ENCODE measurements at regions not wholly inside any gene's neighbourhood (a gene's known extent, or its start where the extent isn't known, plus 50 kb on each side); places are given as distances from the start of the nearest gene placed in this dataset.
"Not testable (repeated sequence)": the region's sequence is repeated elsewhere in the genome, so short reads cannot be mapped to it uniquely, and the experiment has no call there.

- DNase-seq (ENCODE audit: low read depth, low spot score), result no peak
- in situ Hi-C loops (cut with HindIII; ENCODE audit: low sequenced_read_pairs), result no loop called here
- no peak overlapping the region for H3K4me3 ChIP-seq (ENCODE audit: low read depth, low read length)
- TF ChIP-seq CTCF (IDR thresholded peaks at IDR 0.05; ENCODE audit: low read depth, low read length), result no peak
Observed at GRCh38 chr6:86087954-86088353, 445.3 kb upstream of the SYNCRIP start.

GRCh38 chr6:86079938-86080337, 437.3 kb upstream of the SYNCRIP start:
- no peak for DNase-seq (ENCODE audit: low read depth, low spot score)
- H3K4me3 ChIP-seq (ENCODE audit: low read depth, low read length), result no peak overlapping the region
- TF ChIP-seq CTCF (IDR thresholded peaks at IDR 0.05; ENCODE audit: low read depth, low read length), result no peak
- in situ Hi-C loops (cut with HindIII; ENCODE audit: low sequenced_read_pairs), result no loop called here

GRCh38 chr6:86070151-86070550, 427.5 kb upstream of the SYNCRIP start:
- TF ChIP-seq CTCF (IDR thresholded peaks at IDR 0.05; ENCODE audit: low read depth, low read length), result no peak
- in situ Hi-C loops (cut with HindIII; ENCODE audit: low sequenced_read_pairs), result no loop called here
- H3K4me3 ChIP-seq (ENCODE audit: low read depth, low read length), result no peak overlapping the region
- no peak for DNase-seq (ENCODE audit: low read depth, low spot score)

- in situ Hi-C loops (cut with HindIII; ENCODE audit: low sequenced_read_pairs); DNase-seq (ENCODE audit: low read depth, low spot score); H3K4me3 ChIP-seq (ENCODE audit: low read depth, low read length): not testable (repeated sequence)
Observed at GRCh38 chr6:86065002-86065401, 422.3 kb upstream of the SYNCRIP start.

GRCh38 chr6:86057293-86057980, 414.8 kb upstream of the SYNCRIP start:
- DNase-seq (ENCODE audit: low read depth, low spot score); in situ Hi-C loops (cut with HindIII; ENCODE audit: low sequenced_read_pairs): not testable (repeated sequence)

GRCh38 chr6:86045038-86045437, 402.4 kb upstream of the SYNCRIP start:
- no peak for DNase-seq (ENCODE audit: low read depth, low spot score)
- in situ Hi-C loops (cut with HindIII; ENCODE audit: low sequenced_read_pairs), result no loop called here
- TF ChIP-seq CTCF (IDR thresholded peaks at IDR 0.05; ENCODE audit: low read depth, low read length), result no peak
- H3K4me3 ChIP-seq (ENCODE audit: low read depth, low read length), result no peak overlapping the region

More at GRCh38 chr6:86057293-86057980, 414.8 kb upstream of the SYNCRIP start:
- not testable (repeated sequence) for H3K4me3 ChIP-seq (ENCODE audit: low read depth, low read length)

- no peak overlapping the region for H3K4me3 ChIP-seq (ENCODE audit: low read depth, low read length)
- TF ChIP-seq CTCF (IDR thresholded peaks at IDR 0.05; ENCODE audit: low read depth, low read length), result no peak
- no peak for DNase-seq (ENCODE audit: low read depth, low spot score)
- in situ Hi-C loops (cut with HindIII; ENCODE audit: low sequenced_read_pairs), result no loop called here
Observed at GRCh38 chr6:86042214-86042613, 399.5 kb upstream of the SYNCRIP start.

GRCh38 chr6:86031713-86032112, 389.0 kb upstream of the SYNCRIP start:
- in situ Hi-C loops (cut with HindIII; ENCODE audit: low sequenced_read_pairs), result no loop called here
- no peak for DNase-seq (ENCODE audit: low read depth, low spot score)
- TF ChIP-seq CTCF (IDR thresholded peaks at IDR 0.05; ENCODE audit: low read depth, low read length), result no peak
- H3K4me3 ChIP-seq (ENCODE audit: low read depth, low read length), result no peak overlapping the region
